ENCODE measurements at regions not wholly inside any gene's neighbourhood (a gene's known extent, or its start where the extent isn't known, plus 50 kb on each side); places are given as distances from the start of the nearest gene placed in this dataset.
"Not testable (repeated sequence)": the region's sequence is repeated elsewhere in the genome, so short reads cannot be mapped to it uniquely, and the experiment has no call there.

DNA sequence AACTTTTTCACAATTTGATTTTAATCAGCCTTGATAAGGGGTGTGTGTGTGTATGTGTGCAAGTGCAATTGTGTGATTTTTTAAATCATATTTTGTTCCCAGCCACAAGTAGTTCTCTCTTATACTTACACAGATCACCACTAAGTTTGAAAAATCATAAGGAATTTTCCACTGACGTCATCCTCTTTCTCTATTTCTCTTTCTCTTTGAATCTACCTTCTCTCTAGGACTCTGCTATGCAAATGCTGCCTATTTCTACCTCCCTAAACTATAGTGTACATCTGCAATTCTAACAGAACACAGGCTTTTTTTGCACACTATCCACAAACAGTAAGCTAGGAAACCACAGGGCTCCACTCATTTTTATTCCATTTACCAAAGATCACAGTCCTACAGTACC is 254.6 kb upstream of the CYLC2 start:
- Mint-ChIP-seq H3K36me3 (no peaks in the 10 kb centered on the region), H3K9me3 (peaks cover 0 to 21% (median 15%) of the 10 kb centered on the region in 7 donors), H3K4me1 (no peaks in the 10 kb centered on the region), H3K4me3 (no peak overlapping the region), H3K27me3 (no peaks in the 10 kb centered on the region), H3K27ac (no peak overlapping the region)
- no peak overlapping the region for H3K4me3 ChIP-seq (ENCODE audit: low read depth, low read length)
- no peaks in the 10 kb centered on the region for H3K27me3 ChIP-seq (ENCODE audit: control insufficient read depth, insufficient read depth, low read length)
- no peaks in the 10 kb centered on the region for H3K4me1 ChIP-seq (ENCODE audit: control insufficient read depth, insufficient read depth, low read length, poor library complexity, severe bottlenecking)
- H3K9me3 ChIP-seq (ENCODE audit: control insufficient read depth in 2 of 2, low read length in 2 of 2) = peaks cover 0 to 5% of the 10 kb centered on the region in 2 experiments
- ATAC-seq (ENCODE audit: low read depth in 2 of 2) = no peak
- no peaks in the 10 kb centered on the region for H3K36me3 ChIP-seq (ENCODE audit: control insufficient read depth, insufficient read depth, low read length)
- no peak overlapping the region for H3K27ac ChIP-seq (ENCODE audit: insufficient read depth, low read length, poor library complexity, severe bottlenecking)
- DNase-seq = no peak

DNA sequence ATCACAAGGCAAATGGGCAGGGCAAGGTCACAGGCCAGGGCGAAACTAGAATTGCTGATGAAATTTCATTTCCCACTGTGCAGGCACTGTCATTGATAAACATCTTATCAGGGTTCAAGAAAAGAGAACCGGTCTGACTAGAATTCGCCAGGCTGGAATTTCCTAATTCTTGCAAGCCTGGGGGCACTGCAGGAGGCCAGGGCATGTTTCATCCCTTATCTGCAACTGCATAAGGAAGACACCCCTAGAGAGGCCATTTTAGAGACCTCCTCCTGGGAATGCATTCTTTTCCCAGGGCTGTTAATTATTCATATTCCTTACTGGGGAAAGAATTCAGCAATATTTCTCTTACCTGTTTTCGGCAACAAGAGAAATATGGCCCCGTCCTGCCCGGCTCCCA is 266.2 kb upstream of the CYLC2 start:
- no peak overlapping the region for H3K4me3 Mint-ChIP-seq
- no peak for DNase-seq
- H3K9me3 ChIP-seq (ENCODE audit: control insufficient read depth in 2 of 2, low read length in 2 of 2) = no peaks in the 10 kb centered on the region
- no peak overlapping the region for H3K27ac Mint-ChIP-seq
- H3K27me3 Mint-ChIP-seq = no peaks in the 10 kb centered on the region
- H3K4me1 ChIP-seq (ENCODE audit: control insufficient read depth, insufficient read depth, low read length, poor library complexity, severe bottlenecking) = no peaks in the 10 kb centered on the region
- ATAC-seq (ENCODE audit: low read depth in 2 of 2) = no peak
- H3K36me3 ChIP-seq (ENCODE audit: control insufficient read depth, insufficient read depth, low read length) = no peaks in the 10 kb centered on the region
- H3K27me3 ChIP-seq (ENCODE audit: control insufficient read depth, insufficient read depth, low read length) = no peaks in the 10 kb centered on the region
- H3K36me3 Mint-ChIP-seq = no peaks in the 10 kb centered on the region
- no peak overlapping the region for H3K27ac ChIP-seq (ENCODE audit: insufficient read depth, low read length, poor library complexity, severe bottlenecking)
- H3K4me3 ChIP-seq (ENCODE audit: low read depth, low read length) = no peak overlapping the region
- H3K9me3 Mint-ChIP-seq = peaks cover 0 to 18% (median 6%) of the 10 kb centered on the region in 7 donors
- H3K4me1 Mint-ChIP-seq = no peaks in the 10 kb centered on the region

DNA sequence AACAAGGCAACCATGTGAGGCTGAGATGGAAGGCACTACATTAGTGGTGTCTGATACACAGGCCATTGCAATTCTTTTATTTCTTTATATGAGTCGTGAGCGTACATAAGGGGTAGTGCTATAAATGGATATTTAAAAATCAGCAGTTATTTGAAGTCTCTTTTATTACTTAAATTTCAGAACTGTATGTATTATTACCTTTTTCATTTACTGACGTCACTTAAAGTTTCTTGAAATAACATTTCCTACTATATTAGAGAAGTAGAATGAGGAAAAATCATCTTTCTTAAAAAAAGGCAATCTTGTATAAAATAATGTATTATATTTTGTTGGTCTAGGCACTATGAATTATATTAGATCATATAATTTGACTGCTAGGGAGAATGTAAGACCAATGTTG is 280.9 kb upstream of the CYLC2 start:
- H3K9me3 ChIP-seq (ENCODE audit: control insufficient read depth in 2 of 2, low read length in 2 of 2) = peaks cover 6 to 13% of the 10 kb centered on the region in 2 experiments
- Mint-ChIP-seq H3K4me3 (no peak overlapping the region), H3K9me3 (peaks cover 2 to 19% (median 6%) of the 10 kb centered on the region in 7 donors), H3K27me3 (no peaks in the 10 kb centered on the region), H3K27ac (no peak overlapping the region), H3K4me1 (no peaks in the 10 kb centered on the region), H3K36me3 (no peaks in the 10 kb centered on the region)
- H3K4me3 ChIP-seq (ENCODE audit: low read depth, low read length) = no peak overlapping the region
- H3K36me3 ChIP-seq (ENCODE audit: control insufficient read depth, insufficient read depth, low read length) = no peaks in the 10 kb centered on the region
- no peaks in the 10 kb centered on the region for H3K27me3 ChIP-seq (ENCODE audit: control insufficient read depth, insufficient read depth, low read length)
- no peak overlapping the region for H3K27ac ChIP-seq (ENCODE audit: insufficient read depth, low read length, poor library complexity, severe bottlenecking)
- ATAC-seq (ENCODE audit: low read depth in 2 of 2) = no peak
- DNase-seq = no peak
- no peaks in the 10 kb centered on the region for H3K4me1 ChIP-seq (ENCODE audit: control insufficient read depth, insufficient read depth, low read length, poor library complexity, severe bottlenecking)

DNA sequence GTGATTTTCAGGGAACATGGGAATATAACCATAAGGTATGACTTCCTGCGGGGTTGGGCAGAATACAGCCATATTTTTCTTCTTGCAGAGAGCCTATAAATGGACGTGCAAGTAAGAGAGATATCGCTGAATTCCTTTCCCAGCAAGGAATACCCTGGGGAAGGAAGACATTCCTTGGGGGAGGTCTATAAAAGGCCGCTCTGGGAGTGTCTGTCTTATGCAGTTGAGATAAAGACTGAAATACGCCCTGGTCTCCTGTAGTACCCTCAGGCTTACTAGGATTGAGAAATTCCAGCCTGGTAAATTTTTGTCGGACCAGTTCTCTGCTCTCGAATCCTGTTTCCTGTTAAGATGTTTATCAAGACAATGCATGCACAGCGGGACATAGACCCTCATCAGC is 282.2 kb upstream of the CYLC2 start:
- H3K4me1 ChIP-seq (ENCODE audit: control insufficient read depth, insufficient read depth, low read length, poor library complexity, severe bottlenecking); H3K27ac ChIP-seq (ENCODE audit: insufficient read depth, low read length, poor library complexity, severe bottlenecking); DNase-seq; H3K27me3 Mint-ChIP-seq; H3K36me3 Mint-ChIP-seq; H3K36me3 ChIP-seq (ENCODE audit: control insufficient read depth, insufficient read depth, low read length); H3K27me3 ChIP-seq (ENCODE audit: control insufficient read depth, insufficient read depth, low read length); ATAC-seq (ENCODE audit: low read depth in 2 of 2); H3K4me3 ChIP-seq (ENCODE audit: low read depth, low read length); H3K4me3 Mint-ChIP-seq; H3K27ac Mint-ChIP-seq; H3K4me1 Mint-ChIP-seq: not testable (repeated sequence)
- peaks cover 6 to 13% of the 10 kb centered on the region in 2 experiments for H3K9me3 ChIP-seq (ENCODE audit: control insufficient read depth in 2 of 2, low read length in 2 of 2)
- H3K9me3 Mint-ChIP-seq = peaks cover 2 to 19% (median 4%) of the 10 kb centered on the region in 7 donors

DNA sequence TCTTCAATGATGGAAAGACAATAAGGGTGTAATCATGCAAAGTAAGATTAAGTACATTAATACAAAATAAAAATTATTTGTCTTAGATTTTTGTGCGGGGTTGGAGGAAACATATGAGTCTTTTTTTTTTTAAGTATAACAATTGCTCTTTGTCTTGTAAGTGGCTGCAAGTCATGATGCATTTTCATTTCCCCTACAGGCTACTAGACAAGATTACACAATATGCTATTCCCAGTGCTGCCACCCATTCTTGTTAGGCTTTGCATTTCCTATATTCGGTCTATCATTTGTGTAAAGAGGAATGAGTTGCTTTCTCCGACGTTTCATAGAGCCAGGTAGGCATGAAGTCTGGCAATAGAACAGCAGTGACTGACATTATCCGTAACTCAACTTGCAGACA is 294.2 kb upstream of the CYLC2 start:
- Mint-ChIP-seq H3K4me3 (no peak overlapping the region), H3K27me3 (no peaks in the 10 kb centered on the region), H3K36me3 (no peaks in the 10 kb centered on the region), H3K9me3 (peaks cover 0 to 11% (median 2%) of the 10 kb centered on the region in 7 donors), H3K27ac (no peak overlapping the region), H3K4me1 (no peaks in the 10 kb centered on the region)
- H3K27ac ChIP-seq (ENCODE audit: insufficient read depth, low read length, poor library complexity, severe bottlenecking) = no peak overlapping the region
- H3K36me3 ChIP-seq (ENCODE audit: control insufficient read depth, insufficient read depth, low read length) = no peaks in the 10 kb centered on the region
- DNase-seq (no peak), ATAC-seq (ENCODE audit: low read depth in 2 of 2) (no peak)
- H3K27me3 ChIP-seq (ENCODE audit: control insufficient read depth, insufficient read depth, low read length) = no peaks in the 10 kb centered on the region
- no peak overlapping the region for H3K4me3 ChIP-seq (ENCODE audit: low read depth, low read length)
- H3K4me1 ChIP-seq (ENCODE audit: control insufficient read depth, insufficient read depth, low read length, poor library complexity, severe bottlenecking) = no peaks in the 10 kb centered on the region
- H3K9me3 ChIP-seq (ENCODE audit: control insufficient read depth in 2 of 2, low read length in 2 of 2) = peaks cover 0 to 2% of the 10 kb centered on the region in 2 experiments

DNA sequence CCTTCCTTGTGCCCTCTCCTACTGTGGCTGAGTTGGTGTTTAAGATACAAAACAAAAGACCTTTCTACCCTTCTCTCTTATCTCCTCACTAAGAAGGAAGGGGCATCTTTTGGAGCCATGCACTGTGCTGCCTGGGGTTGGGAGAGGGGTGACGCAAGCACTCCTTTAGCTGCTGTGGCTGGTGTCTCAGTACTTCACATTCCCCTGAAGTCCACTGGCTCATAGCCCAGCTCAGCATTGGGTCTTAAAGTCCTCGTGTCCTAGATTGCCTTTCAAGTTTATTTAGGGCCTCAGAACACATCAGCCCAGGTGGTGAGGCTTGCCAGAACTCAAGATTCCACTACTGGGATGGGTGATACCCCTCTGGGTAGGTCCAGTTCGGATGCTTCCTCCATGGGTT is 325.9 kb upstream of the CYLC2 start:
- Histone ChIP-seq H3K9me3 (ENCODE audit: control insufficient read depth in 2 of 2, low read length in 2 of 2) (peaks cover 0 to 16% of the 10 kb centered on the region in 2 experiments), H3K4me1 (ENCODE audit: control insufficient read depth, insufficient read depth, low read length, poor library complexity, severe bottlenecking) (no peaks in the 10 kb centered on the region), H3K27ac (ENCODE audit: insufficient read depth, low read length, poor library complexity, severe bottlenecking) (no peak overlapping the region), H3K36me3 (ENCODE audit: control insufficient read depth, insufficient read depth, low read length) (no peaks in the 10 kb centered on the region), H3K27me3 (ENCODE audit: control insufficient read depth, insufficient read depth, low read length) (no peaks in the 10 kb centered on the region), H3K4me3 (ENCODE audit: low read depth, low read length) (no peak overlapping the region)
- H3K4me1 Mint-ChIP-seq = no peaks in the 10 kb centered on the region
- H3K36me3 Mint-ChIP-seq = no peaks in the 10 kb centered on the region
- peaks cover 0 to 21% (median 4%) of the 10 kb centered on the region in 7 donors for H3K9me3 Mint-ChIP-seq
- no peaks in the 10 kb centered on the region for H3K27me3 Mint-ChIP-seq
- DNase-seq (no peak), ATAC-seq (ENCODE audit: low read depth in 2 of 2) (no peak)
- H3K27ac Mint-ChIP-seq = no peak overlapping the region
- H3K4me3 Mint-ChIP-seq = no peak overlapping the region

DNA sequence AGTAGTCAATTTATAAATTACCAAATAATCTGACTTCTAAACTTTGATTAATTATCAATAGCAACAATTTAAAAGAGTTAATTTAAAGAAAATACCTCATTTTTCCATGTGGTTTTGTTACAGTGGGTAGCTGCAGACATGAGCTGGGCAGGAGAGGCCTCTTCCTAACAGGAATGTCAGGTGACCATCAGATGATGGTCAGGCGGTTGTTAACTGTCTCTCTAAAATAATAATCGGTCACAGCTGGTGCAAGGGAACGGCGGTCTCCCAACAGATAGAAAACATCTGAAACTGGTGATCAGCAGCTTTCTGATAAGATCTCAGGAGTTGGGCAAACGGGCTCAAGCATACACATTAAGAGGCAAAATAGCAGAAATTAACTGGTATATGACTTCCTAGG is 342.7 kb upstream of the CYLC2 start:
- no peaks in the 10 kb centered on the region for H3K27me3 ChIP-seq (ENCODE audit: control insufficient read depth, insufficient read depth, low read length)
- H3K9me3 ChIP-seq (ENCODE audit: control insufficient read depth in 2 of 2, low read length in 2 of 2) = peaks cover 0 to 4% of the 10 kb centered on the region in 2 experiments
- no peaks in the 10 kb centered on the region for H3K36me3 ChIP-seq (ENCODE audit: control insufficient read depth, insufficient read depth, low read length)
- Mint-ChIP-seq H3K9me3 (peaks cover 0 to 11% (median 5%) of the 10 kb centered on the region in 7 donors), H3K27me3 (no peaks in the 10 kb centered on the region), H3K4me1 (no peaks in the 10 kb centered on the region), H3K27ac (no peak overlapping the region), H3K4me3 (no peak overlapping the region), H3K36me3 (no peaks in the 10 kb centered on the region)
- ATAC-seq (ENCODE audit: low read depth in 2 of 2) (no peak), DNase-seq (no peak)
- H3K27ac ChIP-seq (ENCODE audit: insufficient read depth, low read length, poor library complexity, severe bottlenecking) = no peak overlapping the region
- H3K4me1 ChIP-seq (ENCODE audit: control insufficient read depth, insufficient read depth, low read length, poor library complexity, severe bottlenecking) = no peaks in the 10 kb centered on the region
- no peak overlapping the region for H3K4me3 ChIP-seq (ENCODE audit: low read depth, low read length)

DNA sequence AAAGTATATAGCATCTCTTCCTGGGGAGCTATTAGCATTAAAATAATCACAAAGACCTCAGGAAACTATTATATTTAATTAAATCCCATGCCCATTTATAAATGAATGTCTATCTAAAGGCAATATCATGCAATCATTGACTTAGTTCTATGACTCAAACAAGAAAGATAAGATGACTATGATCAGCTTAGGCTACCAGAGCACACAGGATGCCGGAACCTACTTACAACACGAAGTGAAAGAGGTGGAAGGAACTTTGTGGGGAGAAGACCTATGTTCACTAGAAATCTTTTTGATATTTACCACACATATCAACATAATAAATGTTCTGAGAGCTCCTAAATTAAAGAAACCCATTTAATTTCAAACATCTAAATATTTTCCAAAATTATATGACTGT is 344.2 kb upstream of the CYLC2 start:
- no peaks in the 10 kb centered on the region for H3K4me1 Mint-ChIP-seq
- H3K27me3 Mint-ChIP-seq = no peaks in the 10 kb centered on the region
- no peaks in the 10 kb centered on the region for H3K36me3 ChIP-seq (ENCODE audit: control insufficient read depth, insufficient read depth, low read length)
- DNase-seq = no peak
- H3K9me3 Mint-ChIP-seq = peaks cover 0 to 11% (median 6%) of the 10 kb centered on the region in 7 donors
- peaks cover 0 to 4% of the 10 kb centered on the region in 2 experiments for H3K9me3 ChIP-seq (ENCODE audit: control insufficient read depth in 2 of 2, low read length in 2 of 2)
- H3K4me3 ChIP-seq (ENCODE audit: low read depth, low read length) = no peak overlapping the region
- H3K27ac ChIP-seq (ENCODE audit: insufficient read depth, low read length, poor library complexity, severe bottlenecking) = no peak overlapping the region
- no peaks in the 10 kb centered on the region for H3K4me1 ChIP-seq (ENCODE audit: control insufficient read depth, insufficient read depth, low read length, poor library complexity, severe bottlenecking)
- H3K27me3 ChIP-seq (ENCODE audit: control insufficient read depth, insufficient read depth, low read length) = no peaks in the 10 kb centered on the region
- no peaks in the 10 kb centered on the region for H3K36me3 Mint-ChIP-seq
- no peak overlapping the region for H3K4me3 Mint-ChIP-seq
- no peak overlapping the region for H3K27ac Mint-ChIP-seq
- ATAC-seq (ENCODE audit: low read depth in 2 of 2) = no peak
